CD8-positive, alpha-beta memory T cell (primary cell): ENCODE measurements at regions not wholly inside any gene's neighbourhood (a gene's known extent, or its start where the extent isn't known, plus 50 kb on each side); places are given as distances from the start of the nearest gene placed in this dataset.
"Not testable (repeated sequence)": the region's sequence is repeated elsewhere in the genome, so short reads cannot be mapped to it uniquely, and the experiment has no call there.

Experiments used
- CTCF ChIA-PET: fragments of 350-600 bp; sonication (Branson Sonifier 250); formaldehyde crosslinking; loops from one replicate; lab custom pipeline; 2021; ENCODE audit warnings: antibody characterized with exemption; lab: Charles Lee
- POLR2A ChIA-PET: fragments of 350-600 bp; sonication (Branson Sonifier 250); formaldehyde crosslinking; loops from one replicate; lab custom pipeline; 2021; ENCODE audit warnings: antibody characterized with exemption; lab: Charles Lee
- DNase-seq, 5 donors: peaks; one replicate each; pipeline versions ENCODE4 v3.0.0 to v3.0.0-alpha.2; 2020 to 2022; ENCODE audit warnings: mixed read lengths in 1 of 5
- H3K27ac ChIP-seq: one replicate; pipeline ENCODE4 v1.7.0; 2013; ENCODE audit warnings: low read depth, mild to moderate bottlenecking, low read length, moderate library complexity
- H3K27me3 ChIP-seq: 2 replicates; pipeline ENCODE4 v1.7.0; 2013; ENCODE audit warnings: low read length, mild to moderate bottlenecking; ENCODE audit not compliant: insufficient read depth, poor library complexity, severe bottlenecking
- H3K36me3 ChIP-seq: 2 replicates; pipeline ENCODE4 v1.7.0; 2013; ENCODE audit warnings: mild to moderate bottlenecking, low read length, moderate library complexity; ENCODE audit not compliant: insufficient read depth
- H3K4me1 ChIP-seq: 2 replicates; pipeline ENCODE4 v1.7.0; 2013; ENCODE audit warnings: mild to moderate bottlenecking, low read length, moderate library complexity; ENCODE audit not compliant: insufficient read depth
- H3K4me3 ChIP-seq: 2 replicates; pipeline ENCODE4 v1.7.0; 2013; ENCODE audit warnings: mild to moderate bottlenecking, low read length
- H3K9me3 ChIP-seq: 2 replicates; pipeline ENCODE4 v1.7.0; 2013; ENCODE audit warnings: mild to moderate bottlenecking, low read length
- H3K27ac Mint-ChIP-seq, 8 donors: one replicate each; pipeline ENCODE4 v1.8.0; 2020 to 2021; ENCODE audit warnings: mixed read lengths in 8 of 8, mild to moderate bottlenecking in 6 of 8, inconsistent platforms in 3 of 8, moderate library complexity in 3 of 8
- H3K27me3 Mint-ChIP-seq, 2 donors: one replicate each; pipeline ENCODE4 v1.8.0; 2020 to 2021; ENCODE audit warnings: mixed read lengths in 2 of 2, mild to moderate bottlenecking in 1 of 2, moderate library complexity in 1 of 2
- H3K36me3 Mint-ChIP-seq, 3 donors: one replicate each; pipeline ENCODE4 v1.8.0; 2020 to 2021; ENCODE audit warnings: mixed read lengths in 3 of 3, inconsistent platforms in 1 of 3, mild to moderate bottlenecking in 1 of 3
- H3K4me1 Mint-ChIP-seq, 3 donors: one replicate each; pipeline ENCODE4 v1.8.0; 2020 to 2021; ENCODE audit warnings: mixed read lengths in 3 of 3, inconsistent platforms in 1 of 3, mild to moderate bottlenecking in 1 of 3
- H3K4me3 Mint-ChIP-seq, 7 donors: one replicate each; pipeline ENCODE4 v1.8.0; 2020 to 2021; ENCODE audit warnings: mixed read lengths in 7 of 7, mild to moderate bottlenecking in 6 of 7, moderate library complexity in 4 of 7, inconsistent platforms in 2 of 7
- H3K9me3 Mint-ChIP-seq, 5 donors: one replicate each; pipeline ENCODE4 v1.8.0; 2020 to 2022; ENCODE audit warnings: mixed read lengths in 5 of 5, mild to moderate bottlenecking in 3 of 5, moderate library complexity in 2 of 5, inconsistent platforms in 1 of 5

- H3K36me3 ChIP-seq, result no peaks in the 10 kb centered on the region
- Mint-ChIP-seq H3K27ac (no peak overlapping the region), H3K27me3 (no peaks in the 10 kb centered on the region), H3K36me3 (no peaks in the 10 kb centered on the region), H3K9me3 (peaks cover 0 to 10% (median 2%) of the 10 kb centered on the region in 5 donors), H3K4me3 (no peak overlapping the region), H3K4me1 (no peaks in the 10 kb centered on the region)
- H3K4me1 ChIP-seq, result no peaks in the 10 kb centered on the region
- ChIA-PET CTCF (no interaction called here), POLR2A (no interaction called here)
- no peaks in the 10 kb centered on the region for H3K9me3 ChIP-seq
- no peak for DNase-seq
- H3K4me3 ChIP-seq, result no peak overlapping the region
- H3K27me3 ChIP-seq, result no peaks in the 10 kb centered on the region
- H3K27ac ChIP-seq, result no peak overlapping the region
Measured at GRCh38 chr3:89923921-89924610, 816.6 kb downstream of the EPHA3 start.

DNA sequence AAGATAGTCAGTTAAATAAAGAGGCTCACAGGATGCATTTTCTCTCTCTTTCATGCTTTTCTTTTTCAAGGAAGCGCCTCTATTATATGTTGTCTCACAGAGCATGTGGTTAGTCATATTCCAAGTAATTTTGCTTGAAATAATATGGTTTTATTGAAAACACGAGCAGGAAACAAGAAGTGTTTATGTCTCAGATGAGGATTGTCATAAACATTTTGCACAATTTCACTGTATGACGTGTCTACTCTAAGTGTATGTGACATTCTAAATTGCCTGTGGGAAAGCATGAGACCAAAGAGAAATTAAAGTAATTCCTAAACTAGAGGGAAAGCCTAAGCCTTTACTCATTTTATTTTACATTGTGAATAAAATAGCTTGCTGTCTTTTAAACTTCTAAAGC is 818.6 kb downstream of the EPHA3 start:
- Histone ChIP-seq H3K4me3 (no peak overlapping the region), H3K36me3 (no peaks in the 10 kb centered on the region), H3K27me3 (no peaks in the 10 kb centered on the region), H3K4me1 (no peaks in the 10 kb centered on the region), H3K9me3 (no peaks in the 10 kb centered on the region), H3K27ac (no peak overlapping the region)
- CTCF ChIA-PET, result no interaction called here
- H3K9me3 Mint-ChIP-seq, result peaks cover 0 to 11% (median 3%) of the 10 kb centered on the region in 5 donors
- POLR2A ChIA-PET, result no interaction called here
- no peaks in the 10 kb centered on the region for H3K4me1 Mint-ChIP-seq
- H3K4me3 Mint-ChIP-seq, result no peak overlapping the region
- H3K27me3 Mint-ChIP-seq, result no peaks in the 10 kb centered on the region
- no peak for DNase-seq
- H3K27ac Mint-ChIP-seq, result no peak overlapping the region
- no peaks in the 10 kb centered on the region for H3K36me3 Mint-ChIP-seq

GRCh38 chr3:89932882-89933281 is 825.5 kb downstream of the EPHA3 start:
- no peaks in the 10 kb centered on the region for H3K36me3 Mint-ChIP-seq
- H3K36me3 ChIP-seq, result no peaks in the 10 kb centered on the region
- CTCF ChIA-PET, result no interaction called here
- no peaks in the 10 kb centered on the region for H3K27me3 ChIP-seq
- DNase-seq, result no peak
- no peak overlapping the region for H3K4me3 Mint-ChIP-seq
- no peaks in the 10 kb centered on the region for H3K9me3 ChIP-seq
- H3K9me3 Mint-ChIP-seq, result peaks cover 2 to 17% (median 6%) of the 10 kb centered on the region in 5 donors
- H3K4me3 ChIP-seq, result no peak overlapping the region
- no peaks in the 10 kb centered on the region for H3K4me1 Mint-ChIP-seq
- POLR2A ChIA-PET, result no interaction called here
- H3K27ac ChIP-seq, result no peak overlapping the region
- H3K4me1 ChIP-seq, result no peaks in the 10 kb centered on the region
- no peaks in the 10 kb centered on the region for H3K27me3 Mint-ChIP-seq
- no peak overlapping the region for H3K27ac Mint-ChIP-seq

DNA sequence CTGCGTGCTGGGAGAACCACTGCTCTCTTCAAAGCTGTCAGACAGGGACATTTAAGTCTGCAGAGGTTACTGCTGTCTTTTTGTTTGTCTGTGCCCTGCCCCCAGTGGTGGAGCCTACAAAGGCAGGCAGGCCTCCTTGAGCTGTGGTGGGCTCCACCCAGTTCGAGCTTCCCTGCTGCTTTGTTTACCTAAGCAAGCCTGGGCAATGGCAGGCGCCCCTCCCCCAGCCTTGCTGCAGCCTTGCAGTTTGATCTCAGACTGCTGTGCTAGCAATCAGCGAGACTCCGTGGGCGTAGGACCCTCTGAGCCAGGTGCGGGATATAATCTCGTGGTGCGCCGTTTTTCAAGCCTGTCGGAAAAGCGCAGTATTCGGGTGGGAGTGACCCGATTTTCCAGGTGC is 837.0 kb downstream of the EPHA3 start:
- H3K9me3 ChIP-seq, H3K27ac ChIP-seq, H3K36me3 Mint-ChIP-seq, H3K4me3 Mint-ChIP-seq, H3K4me3 ChIP-seq, H3K27me3 Mint-ChIP-seq, H3K4me1 Mint-ChIP-seq, H3K4me1 ChIP-seq, H3K27ac Mint-ChIP-seq, H3K27me3 ChIP-seq, DNase-seq, POLR2A ChIA-PET, CTCF ChIA-PET, H3K36me3 ChIP-seq: not testable (repeated sequence)
- peaks cover 6 to 19% (median 14%) of the 10 kb centered on the region in 5 donors for H3K9me3 Mint-ChIP-seq

GRCh38 chr3:89946884-89947283 is 839.5 kb downstream of the EPHA3 start:
- no peak overlapping the region for H3K27ac ChIP-seq
- POLR2A ChIA-PET, result no interaction called here
- Mint-ChIP-seq H3K4me1 (no peaks in the 10 kb centered on the region), H3K9me3 (peaks cover 7 to 20% (median 14%) of the 10 kb centered on the region in 5 donors), H3K4me3 (no peak overlapping the region), H3K27me3 (no peaks in the 10 kb centered on the region), H3K27ac (no peak overlapping the region), H3K36me3 (no peaks in the 10 kb centered on the region)
- H3K4me3 ChIP-seq, result no peak overlapping the region
- no peaks in the 10 kb centered on the region for H3K27me3 ChIP-seq
- CTCF ChIA-PET, result no interaction called here
- H3K36me3 ChIP-seq, result no peaks in the 10 kb centered on the region
- no peaks in the 10 kb centered on the region for H3K9me3 ChIP-seq
- H3K4me1 ChIP-seq, result no peaks in the 10 kb centered on the region
- DNase-seq, result no peak

- H3K27ac ChIP-seq, result no peak overlapping the region
- Mint-ChIP-seq H3K9me3 (peaks cover 2 to 23% (median 12%) of the 10 kb centered on the region in 5 donors), H3K27me3 (no peaks in the 10 kb centered on the region), H3K4me1 (no peaks in the 10 kb centered on the region), H3K36me3 (no peaks in the 10 kb centered on the region), H3K4me3 (no peak overlapping the region), H3K27ac (no peak overlapping the region)
- ChIA-PET CTCF (no interaction called here), POLR2A (no interaction called here)
- H3K27me3 ChIP-seq, result no peaks in the 10 kb centered on the region
- DNase-seq, result no peak
- no peaks in the 10 kb centered on the region for H3K36me3 ChIP-seq
- H3K9me3 ChIP-seq, result no peaks in the 10 kb centered on the region
- H3K4me1 ChIP-seq, result no peaks in the 10 kb centered on the region
- H3K4me3 ChIP-seq, result no peak overlapping the region
Measured at GRCh38 chr3:89947337-89947954, 840.0 kb downstream of the EPHA3 start.

DNA sequence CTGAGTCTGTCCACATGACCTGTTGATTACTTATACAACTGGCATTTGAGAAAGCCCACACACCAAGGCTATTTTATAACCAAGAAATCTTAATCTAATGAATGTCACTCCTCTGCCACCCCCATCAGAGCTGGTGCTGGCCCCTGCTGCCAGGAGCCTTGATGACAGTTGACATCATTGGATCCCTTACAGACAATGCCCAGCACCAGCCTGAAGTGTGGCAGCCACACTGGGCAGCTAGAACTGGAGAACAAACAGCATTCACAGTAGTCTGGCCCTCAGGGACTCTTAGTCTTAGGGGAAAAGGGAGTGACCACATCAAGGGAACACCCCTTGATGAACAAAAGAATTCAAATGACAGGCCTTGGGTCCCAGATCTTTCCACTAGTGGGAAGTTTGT is 840.6 kb downstream of the EPHA3 start:
- Histone ChIP-seq H3K27ac (no peak overlapping the region), H3K36me3 (no peaks in the 10 kb centered on the region), H3K27me3 (no peaks in the 10 kb centered on the region), H3K4me1 (no peaks in the 10 kb centered on the region), H3K4me3 (no peak overlapping the region), H3K9me3 (no peaks in the 10 kb centered on the region)
- no peak for DNase-seq
- CTCF ChIA-PET, result no interaction called here
- Mint-ChIP-seq H3K4me1 (no peaks in the 10 kb centered on the region), H3K27me3 (no peaks in the 10 kb centered on the region), H3K36me3 (no peaks in the 10 kb centered on the region), H3K27ac (no peak overlapping the region), H3K4me3 (no peak overlapping the region), H3K9me3 (peaks cover 2 to 22% (median 11%) of the 10 kb centered on the region in 5 donors)
- POLR2A ChIA-PET, result no interaction called here

DNA sequence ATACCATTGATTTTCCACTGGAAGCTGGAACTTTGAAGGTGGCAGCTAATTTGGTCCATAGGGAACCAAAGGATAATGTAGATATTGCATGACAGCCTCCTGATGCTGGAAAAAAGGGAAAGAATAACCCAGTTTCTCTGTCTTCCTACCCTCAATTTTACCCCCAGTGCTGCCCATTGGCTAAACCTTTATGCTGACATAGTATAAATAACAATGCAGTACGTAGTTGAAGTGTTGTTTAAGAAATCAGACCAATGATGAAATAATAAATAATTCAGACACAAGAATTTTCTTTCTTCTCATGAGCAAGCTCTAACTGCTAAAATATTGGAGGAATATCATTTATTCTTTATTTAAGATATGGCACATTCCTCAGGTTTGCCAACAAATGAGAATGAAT is 843.4 kb downstream of the EPHA3 start:
- Mint-ChIP-seq H3K27ac (no peak overlapping the region), H3K36me3 (no peaks in the 10 kb centered on the region), H3K4me3 (no peak overlapping the region), H3K27me3 (no peaks in the 10 kb centered on the region), H3K4me1 (no peaks in the 10 kb centered on the region), H3K9me3 (peaks cover 2 to 26% (median 16%) of the 10 kb centered on the region in 5 donors)
- Histone ChIP-seq H3K4me1 (no peaks in the 10 kb centered on the region), H3K36me3 (no peaks in the 10 kb centered on the region), H3K27me3 (no peaks in the 10 kb centered on the region), H3K27ac (no peak overlapping the region), H3K4me3 (no peak overlapping the region), H3K9me3 (no peaks in the 10 kb centered on the region)
- DNase-seq, result no peak
- POLR2A ChIA-PET, result no interaction called here
- CTCF ChIA-PET, result no interaction called here
